GM21717 (cell line): ENCODE measurements at regions not wholly inside any gene's neighbourhood (a gene's known extent, or its start where the extent isn't known, plus 50 kb on each side); places are given as distances from the start of the nearest gene placed in this dataset.

ENCODE experiments used
- ATAC-seq: cut with Tn5 transposase; IDR thresholded peaks from one replicate; pipeline ENCODE4 v1.9.1; 2021; ENCODE audit warnings: mild to moderate bottlenecking, moderate library complexity; ENCODE audit not compliant: unreplicated experiment

DNA sequence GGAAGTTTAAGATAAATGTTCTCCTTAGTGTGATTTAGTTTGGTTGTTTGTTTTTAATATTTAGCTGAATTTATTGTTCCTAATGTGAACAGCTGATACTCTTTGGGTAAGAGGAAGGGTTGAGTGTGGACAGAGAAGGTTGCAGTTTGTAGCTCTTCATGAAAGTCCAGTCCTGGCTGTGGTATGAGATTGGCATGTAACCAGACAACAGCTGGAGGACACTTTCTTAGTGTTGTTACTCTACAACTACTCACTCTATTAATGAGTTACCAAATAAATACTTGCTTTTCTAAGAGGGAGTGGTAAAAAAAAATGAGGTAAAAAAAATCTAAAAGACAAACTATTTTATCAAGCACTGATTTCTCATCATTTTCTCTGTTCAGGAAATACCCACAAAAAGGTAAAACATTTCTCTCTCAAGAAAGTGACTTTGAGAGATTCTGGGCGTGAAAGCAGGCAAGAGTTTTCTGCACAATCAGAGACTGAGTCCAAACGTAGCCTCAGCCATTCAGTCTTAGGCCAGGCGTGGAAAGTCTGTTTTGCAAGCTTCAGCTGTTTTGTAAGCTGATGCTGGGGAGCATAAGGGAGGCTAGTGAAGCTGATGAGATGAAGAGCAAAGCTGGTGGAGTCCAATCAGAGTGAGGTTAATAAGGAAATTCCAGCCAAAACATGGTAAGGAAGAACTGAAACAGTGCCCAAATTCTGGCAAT, 138.5 kb upstream of the ARPP21 start:
- no peak for ATAC-seq

DNA sequence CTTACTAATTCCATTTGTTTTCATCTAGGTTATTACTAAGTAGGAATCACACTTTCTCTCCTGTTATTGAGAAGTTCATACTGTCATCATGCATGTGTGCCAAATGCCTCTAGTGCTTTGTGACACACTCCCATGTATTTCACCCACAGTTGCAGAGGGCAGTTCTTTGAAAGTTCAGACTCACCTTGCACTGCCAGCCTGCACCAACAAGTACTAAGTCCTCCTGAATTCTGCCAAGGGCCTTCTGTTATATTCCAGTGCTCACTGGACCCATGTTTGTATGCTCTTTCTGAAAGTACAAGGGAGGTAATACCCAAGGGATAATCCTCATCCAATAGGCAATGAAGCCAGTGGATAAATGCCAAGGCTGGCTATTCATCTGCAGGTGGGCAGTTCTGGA, 136.6 kb upstream of the ARPP21 start:
- ATAC-seq: no peak

GRCh38 chr3:35505181-35505580, 134.1 kb upstream of the ARPP21 start:
- no peak for ATAC-seq

DNA sequence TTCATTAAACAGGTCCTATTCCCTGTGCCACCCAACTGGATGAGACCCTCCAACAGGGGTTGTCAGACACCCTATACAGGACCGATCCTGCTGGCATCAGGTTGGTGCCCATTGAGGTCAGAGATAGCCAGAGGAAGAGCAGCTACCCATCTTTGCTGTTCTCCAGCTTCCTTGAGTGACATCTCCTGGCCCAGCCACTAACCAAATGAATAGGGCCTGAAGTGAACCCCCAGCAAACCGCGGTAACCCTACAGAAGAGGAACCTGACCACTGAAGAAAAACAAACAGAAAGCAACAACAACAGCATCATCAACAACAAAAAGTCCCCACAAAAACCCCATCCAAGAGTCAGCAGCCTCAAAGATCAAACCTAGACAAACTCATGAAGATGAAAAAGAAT, 133.6 kb upstream of the ARPP21 start:
- ATAC-seq: no peak

- no peak for ATAC-seq
Observed at GRCh38 chr3:35519936-35520335, 119.4 kb upstream of the ARPP21 start.

DNA sequence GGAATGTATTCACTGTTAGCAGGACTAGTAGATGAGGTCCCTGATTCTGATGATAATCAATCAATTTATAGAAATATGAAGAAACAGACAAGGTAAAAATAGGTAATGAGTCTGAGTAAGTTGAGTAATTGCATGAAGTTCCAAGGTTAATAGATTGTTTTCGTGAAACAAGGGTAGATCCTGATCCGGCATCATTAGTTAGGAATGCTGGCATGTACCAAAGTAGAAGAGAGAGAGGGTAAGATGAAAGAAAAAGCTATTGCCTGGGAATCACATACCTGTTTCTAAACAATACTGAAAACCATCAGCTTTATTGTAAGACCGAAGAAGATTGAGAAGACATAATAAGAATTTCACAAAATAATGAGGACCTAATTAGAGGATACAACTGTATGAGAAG, 118.1 kb upstream of the ARPP21 start:
- ATAC-seq: no peak

DNA sequence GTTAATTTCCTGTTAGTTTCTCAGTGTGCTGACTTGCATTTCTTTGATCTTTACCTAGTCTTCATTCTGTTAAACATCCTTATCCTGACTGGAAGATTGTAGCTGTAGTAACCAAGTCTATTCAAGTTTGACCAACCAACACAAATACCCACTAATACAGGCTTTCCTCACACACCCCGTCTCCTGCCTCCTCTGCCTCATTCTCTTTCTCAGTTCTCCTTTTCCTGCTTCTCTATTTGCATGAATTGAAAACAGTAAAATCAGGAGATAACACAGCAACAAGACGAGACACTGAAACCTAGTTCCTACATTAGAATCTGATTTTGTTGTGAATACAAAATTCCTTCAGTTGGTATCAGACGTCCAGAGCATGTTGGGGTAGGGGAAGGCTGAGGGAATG, 116.9 kb upstream of the ARPP21 start:
- ATAC-seq: no peak

- ATAC-seq: no peak
Observed at GRCh38 chr3:35523074-35523473, 116.3 kb upstream of the ARPP21 start.

- no peak for ATAC-seq
Observed at GRCh38 chr3:35523838-35524237, 115.5 kb upstream of the ARPP21 start.

- no peak for ATAC-seq
Observed at GRCh38 chr3:35524856-35525255, 114.5 kb upstream of the ARPP21 start.

- no peak for ATAC-seq
Observed at GRCh38 chr3:35528728-35529127, 110.6 kb upstream of the ARPP21 start.

GRCh38 chr3:35529337-35529736, 110.0 kb upstream of the ARPP21 start:
- ATAC-seq: no peak

DNA sequence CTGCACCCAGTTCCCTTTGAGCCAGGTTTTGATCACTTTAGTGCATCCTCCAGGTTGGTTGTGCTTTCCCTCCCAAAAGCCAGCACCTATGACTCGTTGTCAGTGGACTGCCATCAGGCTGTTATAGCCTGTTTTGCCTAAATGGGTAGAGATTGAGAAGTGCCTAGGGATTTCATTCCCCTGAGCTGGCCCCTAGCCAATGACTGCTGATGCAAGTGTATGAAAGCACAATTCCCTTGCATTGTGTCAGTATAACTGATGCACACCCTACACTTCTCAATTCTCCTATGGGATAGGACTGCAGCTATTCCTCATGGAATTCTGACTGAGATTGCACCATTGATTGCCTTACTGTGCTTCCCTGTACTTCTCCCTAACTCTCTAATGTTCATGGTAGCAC, 102.1 kb upstream of the ARPP21 start:
- ATAC-seq: no peak

DNA sequence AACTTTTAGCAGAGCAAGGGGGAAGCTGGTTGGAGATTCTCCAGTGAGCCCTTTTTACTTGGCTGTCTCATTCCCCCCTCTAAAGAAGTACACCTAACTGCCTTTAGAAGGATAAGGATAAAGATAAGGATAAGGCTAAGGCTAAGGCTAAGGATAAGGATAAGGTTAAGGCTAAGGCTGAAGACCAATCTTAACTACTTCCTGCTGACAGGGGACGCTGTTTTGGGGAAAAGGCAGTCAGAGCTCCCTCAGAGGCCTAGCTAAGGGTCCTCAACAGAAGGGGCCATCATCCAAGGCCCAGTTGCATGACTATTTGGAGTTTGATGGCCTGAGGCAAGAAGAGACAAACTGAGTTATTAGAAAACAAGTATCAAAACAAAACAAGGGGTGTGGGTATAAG, 94.3 kb upstream of the ARPP21 start:
- ATAC-seq: no peak

GRCh38 chr3:35549690-35550089, 89.6 kb upstream of the ARPP21 start:
- ATAC-seq: no peak

GRCh38 chr3:35562141-35562540, 77.2 kb upstream of the ARPP21 start:
- no peak for ATAC-seq

DNA sequence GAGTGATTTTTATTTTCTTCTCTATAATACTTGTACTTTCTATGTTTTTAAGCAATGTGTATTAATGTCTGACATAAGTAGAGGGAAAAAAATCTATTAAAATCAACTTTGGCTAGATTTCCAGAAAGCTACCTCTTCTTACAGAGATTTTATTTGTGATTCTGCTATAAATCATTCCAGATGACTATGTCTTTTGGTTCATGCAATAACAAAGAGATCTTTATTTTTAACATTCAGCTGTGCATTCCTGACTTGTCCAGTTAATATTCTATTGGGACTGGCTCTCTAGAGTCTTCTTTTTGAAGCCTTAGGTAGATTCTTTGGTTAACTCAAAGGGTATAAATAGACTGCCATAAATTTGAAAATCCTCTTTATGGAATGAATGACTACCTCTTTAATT, 74.3 kb upstream of the ARPP21 start:
- ATAC-seq: no peak
